ENCODE measurements at regions not wholly inside any gene's neighbourhood (a gene's known extent, or its start where the extent isn't known, plus 50 kb on each side); places are given as distances from the start of the nearest gene placed in this dataset.

- H3K27ac ChIP-seq: no peak overlapping the region
- H3K4me3 ChIP-seq: no peak overlapping the region
These were observed 49.9 kb upstream of the OR4E1 start for GRCh38 chr14:21723431-21724045.
